Small intestine (tissue), 7 donors: ENCODE measurements at regions not wholly inside any gene's neighbourhood (a gene's known extent, or its start where the extent isn't known, plus 50 kb on each side); places are given as distances from the start of the nearest gene placed in this dataset.
"Not testable (repeated sequence)": the region's sequence is repeated elsewhere in the genome, so short reads cannot be mapped to it uniquely, and the experiment has no call there.

Source experiments
- DNase-seq, 2 donors: peaks; one replicate each; pipeline versions ENCODE4 v3.0.0 to v3.0.0-alpha.2; 2013
- FAIRE-seq: peaks from 2 replicates; lab custom pipeline; 2012; peaks lifted over from hg19 to GRCh38; lab: Jason Lieb, UNC
- H3K27ac ChIP-seq, 3 donors: one replicate each; pipeline ENCODE4 v1.5.1; 2013; ENCODE audit warnings: low read length in 2 of 3, mild to moderate bottlenecking in 2 of 3, control low read depth in 1 of 3, inconsistent platforms in 1 of 3, low read depth in 1 of 3, moderate library complexity in 1 of 3
- H3K27me3 ChIP-seq, 3 donors: one replicate each; pipeline ENCODE4 v1.6.1; 2013; ENCODE audit warnings: low read length in 3 of 3, inconsistent platforms in 1 of 3; ENCODE audit not compliant: control insufficient read depth in 3 of 3, insufficient read depth in 3 of 3
- H3K36me3 ChIP-seq, 3 donors: one replicate each; pipeline ENCODE4 v1.6.1; 2013; ENCODE audit warnings: low read length in 3 of 3, inconsistent platforms in 1 of 3, low read depth in 1 of 3, mild to moderate bottlenecking in 1 of 3, moderate library complexity in 1 of 3; ENCODE audit not compliant: control insufficient read depth in 3 of 3, insufficient read depth in 2 of 3
- H3K4me1 ChIP-seq, 3 donors: one replicate each; pipeline ENCODE4 v1.6.1; 2013; ENCODE audit warnings: low read length in 2 of 3, inconsistent platforms in 1 of 3, low read depth in 1 of 3, mild to moderate bottlenecking in 1 of 3, moderate library complexity in 1 of 3; ENCODE audit not compliant: control insufficient read depth in 3 of 3, insufficient read depth in 2 of 3
- H3K4me3 ChIP-seq, 3 donors: one replicate each; pipeline ENCODE4 v1.5.1; 2013; ENCODE audit warnings: low read length in 3 of 3, control low read depth in 1 of 3, inconsistent platforms in 1 of 3, low read depth in 1 of 3, mild to moderate bottlenecking in 1 of 3, moderate library complexity in 1 of 3
- H3K9me3 ChIP-seq, 2 donors: one replicate each; pipeline ENCODE4 v1.6.1; 2013; ENCODE audit warnings: low read depth in 1 of 2, low read length in 1 of 2; ENCODE audit not compliant: control insufficient read depth in 2 of 2, insufficient read depth in 1 of 2
- WGBS, 3 donors: extraction: QIAGEN DNeasy Blood & Tissue Kit; methylation state at CpG; one replicate each; pipeline ENCODE4 v1.1.7; 2013; 5-methylcytosine and 5-hydroxymethylcytosine counted together
- donor health status: healthy with polysubstance abuse.
- donor health status: control.
- donor health status: control.
- donor health status: Bipolar disorder and iron deficiency.
- donor health status: healthy.

- not testable (repeated sequence) for FAIRE-seq
Observed at GRCh38 chrY:3218134-3218533, 283.0 kb downstream of the ZFY start.

GRCh38 chrY:3218559-3218958 lies 283.4 kb downstream of the ZFY start:
- WGBS, 3 donors, result 68 to 89% (median 83%) methylated on average over 1 to 6 of the region's 6 CpGs

More at GRCh38 chrY:3218134-3218533, 283.0 kb downstream of the ZFY start:
- DNase-seq, H3K36me3 ChIP-seq, H3K27ac ChIP-seq, H3K27me3 ChIP-seq, H3K4me1 ChIP-seq, H3K9me3 ChIP-seq, H3K4me3 ChIP-seq: not testable (repeated sequence)
- WGBS, 3 donors, result 63 to 100% methylated on average over 2 to 3 of the region's 4 CpGs; no CpG with 5 or more reads in 1 of the 3 donors

GRCh38 chrY:3262911-3263310 lies 316.0 kb upstream of the TGIF2LY start:
- not testable (repeated sequence) for H3K4me3 ChIP-seq, H3K27me3 ChIP-seq, H3K4me1 ChIP-seq, H3K36me3 ChIP-seq, H3K9me3 ChIP-seq, FAIRE-seq, DNase-seq, H3K27ac ChIP-seq
- WGBS, 3 donors, result 66 to 100% methylated on average over 2 of the region's 2 CpGs; no CpG with 5 or more reads in 1 of the 3 donors

More at GRCh38 chrY:3218559-3218958, 283.4 kb downstream of the ZFY start:
- not testable (repeated sequence) for DNase-seq, FAIRE-seq, H3K4me1 ChIP-seq, H3K27ac ChIP-seq, H3K4me3 ChIP-seq, H3K27me3 ChIP-seq, H3K9me3 ChIP-seq, H3K36me3 ChIP-seq

GRCh38 chrY:3288063-3288462 lies 290.8 kb upstream of the TGIF2LY start:
- FAIRE-seq, DNase-seq, H3K4me3 ChIP-seq, H3K36me3 ChIP-seq, H3K27ac ChIP-seq, H3K9me3 ChIP-seq, H3K27me3 ChIP-seq, H3K4me1 ChIP-seq: not testable (repeated sequence)
- WGBS, 3 donors, result 64 to 84% methylated on average over 3 to 6 of the region's 6 CpGs; no CpG with 5 or more reads in 1 of the 3 donors

GRCh38 chrY:3297235-3297634 lies 281.6 kb upstream of the TGIF2LY start:
- not testable (repeated sequence) for H3K4me3 ChIP-seq, H3K9me3 ChIP-seq, H3K27ac ChIP-seq, H3K27me3 ChIP-seq, FAIRE-seq, H3K36me3 ChIP-seq, H3K4me1 ChIP-seq
- DNase-seq, result peak in 1 of 2 donors; percentile 32
- 0 to 41% methylated on average over 2 to 3 of the region's 3 CpGs; no CpG with 5 or more reads in 1 of the 3 donors for WGBS, 3 donors

GRCh38 chrY:3319988-3320387 lies 258.9 kb upstream of the TGIF2LY start:
- H3K4me3 ChIP-seq, H3K27ac ChIP-seq, DNase-seq, H3K9me3 ChIP-seq, FAIRE-seq, H3K27me3 ChIP-seq, H3K36me3 ChIP-seq, H3K4me1 ChIP-seq: not testable (repeated sequence)

- peak; percentile 26 for FAIRE-seq
- not testable (repeated sequence) for H3K36me3 ChIP-seq, H3K4me1 ChIP-seq, H3K27me3 ChIP-seq, H3K9me3 ChIP-seq, DNase-seq, H3K4me3 ChIP-seq, H3K27ac ChIP-seq
Observed at GRCh38 chrY:3367535-3367934, 211.3 kb upstream of the TGIF2LY start.

GRCh38 chrY:3368459-3368858 lies 210.4 kb upstream of the TGIF2LY start:
- WGBS, 3 donors, result 30 to 100% methylated on average over 1 of the region's 1 CpG; no CpG with 5 or more reads in 1 of the 3 donors
- H3K4me3 ChIP-seq, H3K36me3 ChIP-seq, H3K27ac ChIP-seq, H3K9me3 ChIP-seq, H3K27me3 ChIP-seq, DNase-seq, H3K4me1 ChIP-seq: not testable (repeated sequence)
- peak; percentile 44 for FAIRE-seq

GRCh38 chrY:3391508-3391907 lies 187.4 kb upstream of the TGIF2LY start:
- not testable (repeated sequence) for H3K27me3 ChIP-seq, H3K27ac ChIP-seq, H3K4me1 ChIP-seq, FAIRE-seq, DNase-seq, H3K9me3 ChIP-seq, H3K36me3 ChIP-seq, H3K4me3 ChIP-seq
- 90 to 98% methylated on average over 5 of the region's 5 CpGs; no CpG with 5 or more reads in 1 of the 3 donors for WGBS, 3 donors
